Duodenal mucosa (tissue), 2 donors: ENCODE measurements at regions not wholly inside any gene's neighbourhood (a gene's known extent, or its start where the extent isn't known, plus 50 kb on each side); places are given as distances from the start of the nearest gene placed in this dataset.

Experiments used
- H3K27ac ChIP-seq: one replicate; pipeline ENCODE4 v1.7.0; 2013; ENCODE audit warnings: low read depth, low read length
- H3K27me3 ChIP-seq, 2 donors: one replicate each; pipeline ENCODE4 v1.7.0; 2013; ENCODE audit warnings: low read length in 2 of 2, control low read depth in 1 of 2; ENCODE audit not compliant: insufficient read depth in 2 of 2, control insufficient read depth in 1 of 2
- H3K36me3 ChIP-seq, 2 donors: one replicate each; pipeline ENCODE4 v1.7.0; 2013; ENCODE audit warnings: low read length in 2 of 2, control low read depth in 1 of 2; ENCODE audit not compliant: insufficient read depth in 2 of 2, control insufficient read depth in 1 of 2
- H3K4me1 ChIP-seq, 2 donors: one replicate each; pipeline ENCODE4 v1.7.0; 2013; ENCODE audit warnings: low read length in 2 of 2, control low read depth in 1 of 2; ENCODE audit not compliant: insufficient read depth in 2 of 2, control insufficient read depth in 1 of 2
- H3K4me3 ChIP-seq, 2 donors: one replicate each; pipeline ENCODE4 v1.7.0; 2013; ENCODE audit warnings: low read length in 2 of 2, low read depth in 1 of 2
- H3K9ac ChIP-seq, 2 donors: one replicate each; pipeline ENCODE4 v1.7.0; 2013; ENCODE audit warnings: low read length in 2 of 2, low read depth in 1 of 2
- H3K9me3 ChIP-seq, 2 donors: one replicate each; pipeline ENCODE4 v1.7.0; 2013; ENCODE audit warnings: low read length in 2 of 2, control low read depth in 1 of 2; ENCODE audit not compliant: control insufficient read depth in 1 of 2

GRCh38 chr2:7180638-7181370 is 263.6 kb downstream of the RNF144A start:
- no peaks in the 10 kb centered on the region for H3K9me3 ChIP-seq
- H3K4me3 ChIP-seq: no peak overlapping the region
- H3K4me1 ChIP-seq: no peaks in the 10 kb centered on the region
- no peak overlapping the region for H3K9ac ChIP-seq
- H3K27me3 ChIP-seq: no peaks in the 10 kb centered on the region
- no peak overlapping the region for H3K27ac ChIP-seq
- no peaks in the 10 kb centered on the region for H3K36me3 ChIP-seq

DNA sequence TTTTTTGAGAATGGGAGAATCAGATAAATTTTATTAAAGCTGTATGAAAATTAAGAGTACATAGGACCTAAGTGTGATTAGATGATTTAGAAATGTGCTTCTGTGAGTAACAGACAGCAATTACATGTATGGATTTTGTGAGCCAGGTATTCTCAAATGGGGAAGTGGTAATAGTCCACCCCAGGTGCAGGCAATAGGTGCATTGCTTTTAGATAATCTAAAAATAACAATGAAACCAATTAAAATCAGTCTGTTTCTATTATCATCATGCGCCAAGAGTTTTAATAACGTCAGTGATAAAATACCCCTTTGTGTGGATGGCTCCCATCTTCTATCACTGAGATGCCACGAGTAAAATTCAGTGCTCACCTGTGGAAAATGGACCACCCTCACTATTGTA is 265.3 kb downstream of the RNF144A start:
- Histone ChIP-seq H3K9ac (no peak overlapping the region), H3K27me3 (no peaks in the 10 kb centered on the region), H3K4me1 (no peaks in the 10 kb centered on the region), H3K27ac (no peak overlapping the region), H3K4me3 (no peak overlapping the region), H3K36me3 (no peaks in the 10 kb centered on the region), H3K9me3 (no peaks in the 10 kb centered on the region)

DNA sequence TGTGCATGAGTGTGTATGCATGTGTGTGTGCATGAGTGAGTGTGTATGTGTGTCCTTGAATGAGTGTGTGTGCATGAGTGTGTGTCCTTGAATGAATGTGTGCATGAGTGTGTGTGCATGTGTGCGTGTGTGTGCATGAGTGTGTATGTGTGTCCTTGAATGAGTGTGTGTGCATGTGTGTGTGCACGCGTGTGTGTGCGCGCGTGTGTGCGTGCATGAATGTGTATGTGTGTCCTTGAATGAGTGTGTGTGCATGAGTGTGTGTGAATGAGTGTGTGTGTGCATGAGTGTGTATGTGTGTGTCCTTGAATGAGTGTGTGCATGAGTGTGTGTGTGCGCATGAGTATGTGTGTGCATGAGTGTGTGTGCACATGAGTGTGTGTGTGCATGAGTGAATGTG is 271.9 kb downstream of the RNF144A start:
- Histone ChIP-seq H3K4me1 (no peaks in the 10 kb centered on the region), H3K9ac (no peak overlapping the region), H3K27me3 (no peaks in the 10 kb centered on the region), H3K36me3 (no peaks in the 10 kb centered on the region), H3K27ac (no peak overlapping the region), H3K4me3 (no peak overlapping the region), H3K9me3 (no peaks in the 10 kb centered on the region)

DNA sequence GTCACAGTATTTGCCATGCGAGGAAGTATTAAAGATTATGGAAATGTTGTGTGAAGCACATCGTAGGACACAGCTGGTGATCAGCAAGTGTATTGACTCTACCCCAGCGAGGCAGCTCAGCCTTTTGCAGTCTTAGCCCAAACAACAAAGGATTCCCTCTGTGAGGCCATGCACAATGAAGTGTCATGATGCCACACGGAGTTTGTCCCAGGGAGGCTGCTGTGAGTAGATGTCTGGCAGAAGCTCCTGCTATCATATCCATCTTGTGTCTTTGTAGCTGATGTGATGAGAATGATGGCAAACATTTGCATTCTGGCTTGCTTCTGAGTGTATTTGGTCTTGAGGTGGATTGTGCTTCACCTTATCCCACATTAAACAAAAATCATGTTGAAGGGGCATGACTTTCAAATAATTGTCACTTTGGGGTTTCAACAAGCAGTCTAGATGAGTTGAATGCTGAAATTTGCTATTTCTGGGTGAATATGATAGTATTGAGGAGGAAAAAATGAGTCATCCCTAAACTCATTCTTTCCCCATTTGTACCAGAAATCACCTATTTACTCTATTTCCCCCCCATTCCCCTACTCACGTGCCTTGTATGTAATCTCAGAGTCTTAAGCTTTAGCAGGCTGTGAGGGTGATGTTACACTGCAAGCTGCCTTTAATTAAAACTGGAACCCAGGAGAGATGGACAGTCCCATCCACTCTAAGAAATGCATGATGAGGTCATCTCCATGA is 273.5 kb downstream of the RNF144A start:
- no peaks in the 10 kb centered on the region for H3K27me3 ChIP-seq
- no peak overlapping the region for H3K9ac ChIP-seq
- H3K9me3 ChIP-seq: no peaks in the 10 kb centered on the region
- no peak overlapping the region for H3K4me3 ChIP-seq
- H3K36me3 ChIP-seq: no peaks in the 10 kb centered on the region
- no peaks in the 10 kb centered on the region for H3K4me1 ChIP-seq
- H3K27ac ChIP-seq: no peak overlapping the region

GRCh38 chr2:7191932-7192331 is 274.7 kb downstream of the RNF144A start:
- no peaks in the 10 kb centered on the region for H3K36me3 ChIP-seq
- H3K4me3 ChIP-seq: no peak overlapping the region
- H3K27me3 ChIP-seq: no peaks in the 10 kb centered on the region
- no peak overlapping the region for H3K27ac ChIP-seq
- H3K9ac ChIP-seq: no peak overlapping the region
- no peaks in the 10 kb centered on the region for H3K4me1 ChIP-seq
- H3K9me3 ChIP-seq: no peaks in the 10 kb centered on the region

DNA sequence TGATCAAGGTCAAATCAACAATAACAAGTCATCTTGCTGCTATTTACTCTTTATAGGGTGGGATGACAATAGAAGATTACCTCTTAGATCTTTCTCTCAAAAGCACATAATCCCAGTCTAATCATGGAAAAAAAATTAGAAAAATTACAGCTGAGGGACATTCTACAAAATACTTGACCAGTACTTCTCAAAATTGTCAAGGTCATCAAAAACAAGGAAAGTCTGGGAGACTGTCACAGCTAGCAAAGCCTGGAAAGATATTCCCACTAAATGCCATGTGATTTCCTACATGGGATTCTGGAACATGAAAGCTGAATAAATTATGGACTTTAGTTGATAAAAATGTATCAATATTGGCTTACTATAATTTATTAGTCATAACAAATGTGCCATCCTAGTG is 276.2 kb downstream of the RNF144A start:
- Histone ChIP-seq H3K4me1 (no peaks in the 10 kb centered on the region), H3K27me3 (no peaks in the 10 kb centered on the region), H3K4me3 (no peak overlapping the region), H3K9ac (no peak overlapping the region), H3K9me3 (no peaks in the 10 kb centered on the region), H3K27ac (no peak overlapping the region), H3K36me3 (no peaks in the 10 kb centered on the region)

DNA sequence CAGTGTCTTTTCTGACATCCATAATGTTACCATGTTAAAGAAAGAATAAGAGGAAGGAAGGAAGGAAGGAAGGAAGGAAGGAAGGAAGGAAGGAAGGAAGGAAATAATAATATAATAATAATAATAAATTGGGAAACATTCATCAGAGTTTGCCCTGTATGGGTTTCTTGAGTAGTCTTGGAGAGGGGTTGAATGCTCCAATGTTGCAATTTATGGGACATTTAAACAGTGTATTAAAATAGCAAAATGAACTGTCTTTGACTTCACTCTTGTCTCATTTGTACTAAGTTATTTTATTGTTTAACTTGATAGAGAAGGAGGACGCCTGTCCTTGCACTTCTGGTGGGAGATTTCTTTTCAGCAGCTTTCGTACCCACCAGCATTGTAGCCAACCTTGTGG is 277.7 kb downstream of the RNF144A start:
- no peaks in the 10 kb centered on the region for H3K36me3 ChIP-seq

DNA sequence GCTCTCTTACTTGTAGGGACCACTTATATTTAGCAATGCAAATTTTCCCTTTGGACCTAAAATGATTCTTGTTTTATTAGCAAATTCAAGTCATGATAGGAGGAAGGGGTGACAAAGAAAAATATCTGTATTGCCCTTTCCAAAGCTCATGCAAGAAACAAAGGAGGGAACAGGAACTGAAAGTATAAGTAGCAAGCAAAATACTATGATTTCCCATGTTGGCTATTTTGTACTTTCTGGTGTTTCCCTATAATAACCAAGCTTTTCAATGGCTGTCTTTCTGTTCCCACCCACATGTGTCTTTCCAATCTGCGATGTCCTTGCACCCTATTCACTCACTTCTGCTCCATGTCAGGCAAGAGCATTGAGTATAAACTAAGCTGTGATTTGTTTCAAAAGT is 279.7 kb downstream of the RNF144A start:
- Histone ChIP-seq H3K9ac (no peak overlapping the region), H3K27ac (no peak overlapping the region), H3K4me3 (no peak overlapping the region), H3K4me1 (no peaks in the 10 kb centered on the region), H3K9me3 (no peaks in the 10 kb centered on the region), H3K36me3 (no peaks in the 10 kb centered on the region), H3K27me3 (no peaks in the 10 kb centered on the region)

More for the DNA sequence above, 277.7 kb downstream of the RNF144A start:
- Histone ChIP-seq H3K27me3 (no peaks in the 10 kb centered on the region), H3K27ac (no peak overlapping the region), H3K9me3 (no peaks in the 10 kb centered on the region), H3K4me3 (no peak overlapping the region), H3K4me1 (no peaks in the 10 kb centered on the region), H3K9ac (no peak overlapping the region)

DNA sequence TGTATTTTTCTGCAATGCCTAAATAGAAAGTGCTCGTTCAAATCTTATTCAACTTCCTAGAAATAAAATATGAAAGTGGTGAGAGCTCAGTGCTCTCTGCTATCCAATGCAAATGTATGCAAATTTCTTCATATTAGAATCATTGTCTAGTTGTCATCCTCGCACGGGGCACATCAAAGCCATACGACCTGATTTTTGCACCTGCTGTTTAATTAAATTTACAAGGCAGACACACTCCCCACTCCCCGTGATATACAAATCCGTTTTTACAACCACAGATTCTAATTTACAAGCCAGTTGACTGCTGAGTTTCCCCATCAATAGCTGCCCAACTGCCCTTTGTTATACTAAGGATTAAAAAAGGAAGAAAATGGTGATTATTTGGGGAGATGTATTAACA is 284.6 kb downstream of the RNF144A start:
- Histone ChIP-seq H3K27ac (no peak overlapping the region), H3K9ac (no peak overlapping the region), H3K27me3 (no peaks in the 10 kb centered on the region), H3K4me3 (no peak overlapping the region), H3K9me3 (no peaks in the 10 kb centered on the region), H3K36me3 (no peaks in the 10 kb centered on the region), H3K4me1 (no peaks in the 10 kb centered on the region)

GRCh38 chr2:7203056-7203467 is 285.9 kb downstream of the RNF144A start:
- no peak overlapping the region for H3K9ac ChIP-seq

More at GRCh38 chr2:7203056-7203467, 285.9 kb downstream of the RNF144A start:
- Histone ChIP-seq H3K27ac (no peak overlapping the region), H3K4me1 (no peaks in the 10 kb centered on the region), H3K9me3 (no peaks in the 10 kb centered on the region), H3K4me3 (no peak overlapping the region), H3K36me3 (no peaks in the 10 kb centered on the region), H3K27me3 (no peaks in the 10 kb centered on the region)
